NCI-H82 treated with DMSO at 0.1 percent for 48 hours (cell line): ENCODE measurements at regions not wholly inside any gene's neighbourhood (a gene's known extent, or its start where the extent isn't known, plus 50 kb on each side); places are given as distances from the start of the nearest gene placed in this dataset.

ENCODE experiments used
- DNase-seq: peaks from one replicate; lab custom pipeline; 2025; ENCODE audit not compliant: unreplicated experiment; lab: John Stamatoyannopoulos, UW

DNA sequence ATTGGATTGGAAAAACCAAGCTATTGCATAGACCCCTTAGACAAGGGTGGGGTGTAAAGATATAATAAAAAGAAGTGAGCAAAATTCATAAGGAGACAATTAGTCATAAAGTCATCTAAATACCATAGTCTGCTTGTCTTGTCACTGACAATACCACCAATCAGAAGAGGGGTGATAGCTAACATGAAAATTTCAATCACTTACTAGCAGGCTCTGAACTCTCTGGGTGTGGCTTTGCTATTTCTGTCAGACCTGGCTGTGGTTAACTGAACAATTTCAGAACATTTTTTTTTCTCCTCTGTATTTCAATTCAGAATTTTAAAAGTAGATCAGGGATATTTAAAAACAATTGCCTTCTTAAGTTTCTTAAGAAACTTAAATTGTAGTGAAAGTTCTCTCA lies 158.5 kb upstream of the PRMT6 start:
- no peak for DNase-seq

DNA sequence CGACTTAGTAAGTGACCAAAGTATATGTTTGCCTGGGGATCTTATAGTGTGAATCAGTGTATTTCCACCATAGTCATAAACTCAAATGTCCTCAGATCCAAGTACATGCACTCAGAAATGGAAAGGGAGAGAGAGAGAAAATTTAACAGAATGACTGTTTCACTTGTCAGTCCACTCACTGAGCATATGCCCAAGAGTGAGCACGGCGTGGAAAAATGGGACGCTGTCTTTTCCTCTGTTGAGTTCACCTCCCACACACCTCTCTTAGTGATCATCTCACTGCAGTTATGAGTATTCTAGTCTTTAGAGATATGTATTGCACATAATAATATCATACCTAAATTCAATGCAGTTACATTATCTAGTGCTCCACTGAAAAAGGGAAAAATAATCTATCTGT lies 156.8 kb upstream of the PRMT6 start:
- DNase-seq = no peak

DNA sequence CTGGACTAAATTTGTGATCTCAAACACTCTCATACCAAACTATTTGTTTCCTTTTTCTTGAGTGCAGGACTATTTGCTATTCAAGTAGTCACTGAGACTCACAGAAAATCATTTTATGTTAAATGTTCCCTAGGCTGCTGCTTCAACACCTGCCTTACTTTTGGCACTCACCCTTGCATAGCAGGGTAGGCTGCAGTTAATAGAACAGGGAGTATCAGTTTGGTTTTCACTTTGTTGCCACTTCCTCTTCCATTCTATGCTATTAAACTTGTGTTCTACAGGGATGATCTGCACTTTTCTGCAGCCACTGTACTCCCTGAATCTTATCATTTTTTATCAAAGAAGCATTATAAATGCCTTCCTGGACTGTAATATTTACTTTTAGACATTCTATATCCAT lies 148.7 kb upstream of the PRMT6 start:
- no peak for DNase-seq

DNA sequence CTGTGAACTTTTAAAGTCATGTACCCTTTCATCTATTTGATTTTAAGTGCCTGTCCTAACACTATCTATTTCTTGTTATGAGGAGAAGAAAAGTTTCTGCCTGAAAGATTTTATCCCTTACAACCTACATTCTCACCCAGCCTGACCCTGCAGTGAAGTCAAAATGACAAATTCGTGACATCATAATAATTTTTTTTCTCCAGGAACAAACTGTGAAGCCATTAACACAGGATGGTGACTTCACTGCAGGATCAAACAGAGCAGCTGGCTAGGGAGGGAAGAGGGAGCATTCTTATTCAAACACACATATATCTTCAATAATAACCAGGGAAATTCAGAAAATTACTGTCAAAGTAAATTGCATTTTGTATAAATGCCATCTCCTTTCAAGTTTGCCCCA lies 147.8 kb upstream of the PRMT6 start:
- no peak for DNase-seq

DNA sequence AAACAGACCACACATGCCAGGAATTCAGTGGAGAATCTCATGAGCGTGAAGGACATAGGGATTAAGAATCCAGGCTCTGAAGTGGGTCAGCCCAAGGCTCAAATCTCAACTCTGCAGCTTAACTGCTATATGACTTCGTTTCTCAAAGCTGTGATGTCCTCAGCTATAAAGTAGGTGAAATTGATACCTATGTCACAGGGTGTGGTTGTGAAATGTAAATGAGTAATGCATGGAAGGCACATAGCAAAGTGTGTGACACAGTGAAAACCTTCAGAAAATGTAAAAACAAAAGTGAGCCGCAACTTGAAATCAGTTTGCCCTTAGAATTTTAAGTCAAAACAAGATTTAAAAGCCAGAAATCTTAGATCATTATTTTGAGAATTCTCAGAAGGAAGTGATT lies 145.7 kb upstream of the PRMT6 start:
- DNase-seq = no peak

DNA sequence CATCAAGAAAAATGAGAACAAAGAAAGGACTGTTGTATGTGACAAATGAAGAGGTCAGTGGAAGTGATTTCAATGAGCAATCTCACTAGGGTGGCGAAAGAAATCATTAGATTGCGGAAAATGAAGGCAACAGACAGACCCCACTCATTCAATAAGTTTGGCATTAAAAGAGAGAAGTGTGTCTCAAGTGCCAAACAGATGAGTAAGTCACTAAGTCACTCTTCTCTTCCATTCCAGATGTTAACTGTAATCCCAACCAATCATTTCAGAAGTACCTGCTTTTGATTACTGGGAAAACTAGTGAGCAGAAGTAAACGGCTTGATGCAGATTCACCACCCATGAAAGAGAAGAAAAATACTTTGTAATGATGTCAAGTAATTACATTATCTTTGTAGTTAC lies 144.3 kb upstream of the PRMT6 start:
- DNase-seq = no peak

DNA sequence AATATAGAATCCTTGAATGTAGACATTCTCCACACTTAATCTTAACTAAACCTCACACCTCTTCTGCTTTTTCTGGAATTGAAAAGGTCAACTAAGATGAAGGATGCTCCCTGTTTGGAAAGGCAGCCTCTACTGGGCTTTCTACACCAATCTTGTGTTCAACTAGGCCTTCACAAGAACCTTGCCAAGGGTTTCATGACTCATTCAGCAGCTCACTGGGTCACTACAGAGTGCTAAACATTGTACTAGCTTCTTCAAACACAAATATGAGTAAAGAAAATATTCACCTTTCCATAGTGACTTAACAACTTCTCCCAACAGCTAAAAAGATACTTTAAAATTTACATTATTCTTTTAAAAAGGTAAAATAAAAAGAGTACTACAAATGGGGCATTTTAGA lies 135.3 kb upstream of the PRMT6 start:
- no peak for DNase-seq

DNA sequence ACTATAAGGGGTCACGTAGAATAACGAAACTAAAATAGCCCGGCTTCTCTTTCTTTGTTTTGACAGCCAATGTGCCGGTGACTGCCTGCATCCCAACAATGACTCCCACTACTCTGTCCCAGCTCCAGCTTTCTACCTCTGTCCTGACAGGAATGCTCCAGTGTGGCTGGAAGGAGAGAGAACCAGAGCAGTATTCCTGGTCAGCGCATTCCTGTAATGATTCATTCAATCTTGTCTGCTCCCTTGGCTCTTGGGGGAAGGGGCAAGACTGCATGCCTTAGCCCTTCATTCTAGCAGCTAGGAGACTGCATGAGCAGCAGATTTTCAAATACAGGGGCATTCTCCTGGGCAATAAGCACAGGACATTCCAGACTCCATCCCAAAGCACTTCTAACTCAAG lies 132.1 kb upstream of the PRMT6 start:
- DNase-seq = no peak

DNA sequence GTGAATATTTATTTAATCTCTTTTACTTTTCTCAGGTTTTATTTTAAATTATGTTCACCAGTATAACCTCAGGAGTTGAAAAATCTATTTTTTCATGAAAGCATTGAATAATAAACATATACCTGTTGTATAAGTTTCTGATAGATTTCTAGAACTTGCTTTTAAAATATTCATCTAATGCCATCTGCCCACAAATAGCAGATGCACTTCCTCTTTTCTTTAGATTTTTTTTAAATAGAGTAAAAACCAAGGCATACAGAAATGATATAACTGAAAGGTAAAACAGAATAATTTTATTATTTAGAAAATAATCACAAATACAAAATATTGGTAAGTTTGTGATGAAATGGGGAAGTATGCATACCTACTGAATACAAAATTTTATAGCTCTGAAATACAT lies 130.7 kb upstream of the PRMT6 start:
- DNase-seq = no peak

DNA sequence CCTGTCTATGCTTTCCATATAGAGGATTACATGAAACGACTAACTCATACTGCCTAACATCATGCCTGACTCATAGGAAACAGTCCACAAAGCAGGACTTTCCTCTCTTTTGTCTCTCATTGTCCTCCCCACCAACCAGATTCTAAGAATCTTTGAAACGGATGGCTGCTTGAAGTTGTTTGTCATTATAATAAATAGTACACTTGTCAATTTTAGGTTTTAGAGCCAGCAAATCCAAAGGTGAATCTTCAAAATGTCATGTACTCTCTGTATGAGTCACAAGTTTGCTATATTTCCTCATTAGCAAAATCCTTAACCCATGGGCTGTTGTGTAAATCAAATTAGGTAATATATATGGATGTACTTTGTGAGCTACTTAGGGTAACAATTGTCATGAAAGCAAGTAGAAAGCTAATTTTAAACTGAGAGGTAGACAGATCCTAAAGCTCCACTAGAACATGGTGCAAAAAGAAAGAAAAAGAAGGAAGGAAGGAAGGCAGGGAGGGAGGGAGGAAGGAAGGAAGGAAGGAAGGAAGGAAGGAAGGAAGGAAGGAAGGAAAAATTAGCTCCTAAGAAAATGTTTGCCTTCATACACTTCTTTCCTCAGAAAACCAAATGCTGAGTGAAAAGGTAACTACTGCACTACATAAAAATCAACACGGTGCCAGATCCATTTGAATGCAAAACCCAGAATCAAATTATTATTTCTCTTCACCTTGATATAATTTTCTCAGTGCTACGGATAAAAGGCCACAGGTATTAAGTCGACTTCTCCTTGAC lies 129.5 kb upstream of the PRMT6 start:
- no peak for DNase-seq

DNA sequence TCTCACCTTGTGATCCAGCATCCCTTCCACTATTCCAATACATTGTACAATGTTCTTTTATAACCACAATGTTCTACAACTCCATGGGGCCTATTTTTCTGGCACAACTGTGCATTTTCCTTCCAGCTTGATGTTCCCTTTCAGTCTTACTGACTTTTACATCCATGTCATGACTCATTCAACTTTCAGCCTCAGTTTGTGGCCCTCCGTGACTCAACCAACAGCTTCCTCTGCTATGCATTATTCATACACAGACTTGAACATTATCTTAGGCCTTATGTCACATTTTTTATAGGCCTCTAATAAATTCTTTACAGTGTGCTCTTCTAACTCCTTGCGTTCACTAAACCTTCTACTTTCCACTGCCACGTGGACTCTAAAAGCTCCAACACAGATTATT lies 119.4 kb upstream of the PRMT6 start:
- no peak for DNase-seq

DNA sequence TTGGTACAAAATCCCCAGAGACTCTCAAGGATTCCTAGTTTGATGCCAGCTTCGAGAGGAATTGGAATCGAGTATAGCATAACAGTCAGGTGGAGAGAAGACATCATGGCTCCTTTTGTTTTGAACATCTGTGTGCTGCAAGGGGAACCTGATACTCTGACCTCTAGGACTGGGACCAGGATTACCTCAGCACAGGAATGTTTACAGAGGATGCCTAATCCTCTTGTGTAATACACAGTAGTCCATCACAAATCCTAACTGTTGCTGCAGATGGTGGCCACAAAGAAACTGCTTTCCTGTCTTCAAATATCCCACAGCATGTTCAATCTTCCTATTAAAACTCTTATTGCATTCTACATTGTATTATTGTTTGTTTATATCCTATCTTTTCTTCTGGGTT lies 111.8 kb upstream of the PRMT6 start:
- DNase-seq = peak; percentile 91

DNA sequence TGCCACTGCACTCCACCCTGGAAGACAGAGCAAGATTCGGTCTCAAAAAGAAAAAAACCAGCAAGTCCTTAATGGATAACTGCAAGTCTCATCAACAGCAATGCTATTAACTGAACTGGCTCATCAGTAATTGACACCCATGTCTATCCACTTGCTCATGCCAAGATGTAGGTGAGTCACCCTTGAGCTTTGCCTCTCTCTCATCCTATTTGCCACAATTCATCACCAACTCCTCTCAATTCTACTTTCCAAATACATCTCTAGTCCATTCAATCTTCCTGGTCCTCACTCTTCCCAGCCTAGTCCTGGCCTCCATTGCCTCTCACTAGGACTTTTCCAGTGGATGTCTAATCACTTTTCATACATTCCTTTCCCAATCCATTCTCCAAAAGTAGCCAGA lies 103.7 kb upstream of the PRMT6 start:
- no peak for DNase-seq

DNA sequence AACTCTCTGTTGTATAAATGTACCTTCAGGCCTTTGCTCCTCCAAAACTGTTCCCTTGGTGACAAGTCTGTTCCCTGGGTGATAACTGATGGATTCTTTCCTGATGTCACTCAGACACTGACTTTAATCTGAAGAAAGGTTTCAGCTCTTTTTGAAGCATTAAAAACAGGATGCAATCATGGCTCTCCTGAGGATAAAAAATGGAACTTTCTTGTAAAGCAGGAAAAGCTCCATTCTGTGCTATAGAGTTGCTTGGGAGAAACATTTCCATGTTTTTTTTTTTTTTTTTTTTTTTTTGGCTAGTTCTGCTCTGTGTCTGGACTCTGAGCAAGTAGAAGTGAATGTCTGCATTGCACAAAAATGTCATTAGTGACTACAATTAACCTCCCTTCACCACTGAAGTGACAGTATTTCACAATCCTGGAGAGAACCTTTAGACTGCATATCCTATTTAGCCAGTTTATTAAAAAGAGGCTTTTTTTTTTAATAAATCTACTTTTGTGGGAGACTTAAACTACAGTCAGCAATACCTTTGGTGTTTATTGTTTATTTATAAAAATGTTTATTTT lies 101.7 kb upstream of the PRMT6 start:
- no peak for DNase-seq

DNA sequence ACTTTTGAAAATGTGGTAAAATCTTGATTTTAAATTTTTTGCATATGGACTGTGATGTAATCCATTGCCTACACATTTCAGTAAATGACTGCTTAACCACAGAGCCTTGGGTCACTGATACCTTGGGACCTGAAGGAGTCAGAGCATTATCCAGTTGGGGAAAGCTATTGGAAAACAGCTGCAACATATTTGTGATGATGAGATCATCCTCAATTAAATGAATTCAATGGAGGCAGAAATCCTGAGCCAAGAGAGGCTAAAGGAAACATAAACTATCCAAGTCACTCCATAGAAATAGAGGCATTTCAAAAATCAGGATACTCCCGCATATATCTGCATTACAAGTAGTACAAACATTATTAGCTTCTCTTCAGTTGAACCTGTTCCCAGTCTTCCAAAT lies 99.8 kb upstream of the PRMT6 start:
- no peak for DNase-seq

DNA sequence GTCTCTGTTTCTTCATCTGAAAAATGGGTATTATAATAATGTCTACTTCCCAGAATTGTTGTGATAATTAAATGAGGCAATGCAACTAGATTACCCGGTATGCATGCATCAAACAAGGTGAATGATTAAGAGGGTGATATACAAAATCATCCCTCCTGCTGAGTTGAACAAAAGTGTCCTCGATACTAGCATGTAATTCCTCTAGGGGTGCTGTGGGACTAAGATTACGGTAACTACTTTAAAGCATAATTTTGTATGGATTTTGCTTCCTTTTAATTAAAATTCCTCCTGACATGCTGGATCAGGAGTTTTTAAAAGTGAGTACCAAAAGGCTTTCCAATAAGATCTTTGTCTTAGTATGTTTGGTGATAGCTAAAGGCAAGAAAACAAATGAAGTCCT lies 98.7 kb upstream of the PRMT6 start:
- DNase-seq = no peak

DNA sequence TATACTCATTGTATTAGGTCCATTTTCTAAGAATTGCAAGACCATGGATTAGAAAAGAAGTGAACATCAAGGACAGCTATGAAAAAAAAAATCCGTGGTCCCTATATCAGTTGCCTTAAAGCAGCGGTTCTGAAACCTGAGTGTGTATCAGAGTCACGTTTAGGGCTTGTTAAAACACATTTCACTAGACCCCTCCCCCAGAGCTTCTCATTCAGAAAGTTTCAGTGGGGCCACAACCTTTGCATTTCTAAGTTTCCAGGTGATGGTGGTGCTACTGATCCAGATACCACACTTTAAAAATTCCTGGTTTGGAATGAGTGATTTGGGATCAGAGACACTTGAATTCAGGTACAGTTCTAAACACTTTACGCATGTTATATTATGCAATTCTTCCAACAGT lies 96.1 kb upstream of the PRMT6 start:
- no peak for DNase-seq

DNA sequence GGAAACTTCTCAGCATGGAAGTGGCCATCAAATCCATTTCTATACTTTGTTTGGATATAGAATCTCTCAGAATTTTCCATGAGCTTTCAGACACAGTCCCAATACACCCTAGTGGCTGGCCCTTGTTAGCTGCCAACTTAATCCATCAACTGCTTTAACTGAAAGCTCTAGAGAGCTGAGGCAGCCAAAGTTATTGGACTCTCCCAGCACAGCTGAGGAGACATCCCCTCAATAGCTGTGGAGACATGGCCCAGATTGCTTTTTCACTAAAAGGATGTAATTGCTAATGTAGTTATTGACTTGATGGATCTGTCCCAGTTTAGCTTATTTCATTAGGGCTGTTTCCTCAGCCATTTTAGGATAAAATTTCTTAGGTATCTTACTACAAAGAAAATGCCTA lies 94.8 kb upstream of the PRMT6 start:
- DNase-seq = no peak

DNA sequence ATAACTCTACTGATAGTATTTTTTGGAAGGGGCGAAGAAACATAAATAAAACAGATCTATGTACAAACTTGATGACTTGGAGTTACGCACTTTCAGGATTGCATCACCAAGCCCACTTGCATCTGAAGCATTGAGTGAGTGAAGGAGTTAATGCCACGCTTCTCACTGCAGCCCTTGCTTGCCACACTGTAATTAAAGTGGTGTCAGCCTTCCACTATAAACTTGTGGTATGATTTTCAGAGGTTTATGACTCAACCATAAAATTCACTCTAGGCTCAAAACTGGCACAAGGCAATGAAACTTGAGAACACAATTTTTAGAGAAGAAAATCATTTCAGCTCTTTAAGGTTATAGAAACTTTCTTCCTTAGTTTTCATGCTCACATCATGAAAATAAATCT lies 93.9 kb upstream of the PRMT6 start:
- DNase-seq = no peak

DNA sequence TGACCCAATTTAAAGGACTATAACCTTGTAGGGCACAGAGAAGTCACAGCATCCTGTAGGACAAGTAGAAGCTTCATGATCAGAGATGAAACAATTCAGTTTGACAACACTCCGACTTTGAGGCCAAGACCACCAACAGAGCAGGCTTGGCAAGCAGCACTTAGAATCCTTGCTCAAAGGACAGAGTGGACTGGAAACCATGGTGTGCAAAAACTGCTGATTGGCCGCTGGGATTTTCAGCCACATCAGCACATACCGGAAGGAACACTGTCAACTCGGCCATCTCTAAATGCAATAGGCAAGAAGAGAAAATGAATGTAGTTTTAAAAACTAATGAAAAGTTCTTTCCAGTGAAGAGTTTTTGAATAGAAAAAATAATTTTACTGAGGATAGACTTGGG lies 92.0 kb upstream of the PRMT6 start:
- no peak for DNase-seq

DNA sequence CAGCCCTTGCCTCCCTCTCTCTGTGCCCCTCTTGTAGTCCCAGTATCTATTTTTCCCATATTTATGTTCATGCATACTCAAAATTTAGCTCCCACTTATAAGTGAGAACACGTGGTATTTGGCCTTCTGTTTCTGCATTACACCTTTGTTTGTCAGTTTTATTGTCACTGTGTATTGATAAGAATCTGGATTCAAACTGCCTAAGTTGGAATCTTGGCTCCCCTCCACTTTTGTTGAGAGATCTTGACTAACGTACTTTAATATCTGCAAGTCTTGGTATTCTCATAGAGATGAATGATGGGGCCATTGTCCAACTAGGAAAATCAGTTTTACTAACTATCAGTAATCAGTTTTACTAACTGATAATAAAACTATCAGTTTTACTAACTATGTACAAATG lies 87.8 kb upstream of the PRMT6 start:
- no peak for DNase-seq

DNA sequence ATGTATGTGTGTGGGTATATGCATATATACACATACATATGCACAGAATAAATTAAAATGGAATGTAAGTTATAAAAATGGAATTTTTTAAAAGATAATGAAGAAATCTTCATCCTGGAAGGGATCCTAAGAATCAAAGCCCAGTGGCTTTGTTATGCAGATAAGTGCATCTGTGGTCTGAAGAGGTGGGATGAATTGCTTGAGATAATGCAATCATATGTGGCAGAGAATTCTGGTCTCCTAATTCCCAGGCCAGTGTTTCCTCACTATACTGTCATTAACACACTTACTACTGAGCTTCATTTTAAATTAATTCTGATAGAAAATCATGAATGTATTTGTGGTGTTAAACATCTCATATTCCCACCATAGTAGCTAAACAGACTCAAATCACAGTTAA lies 86.7 kb upstream of the PRMT6 start:
- no peak for DNase-seq

DNA sequence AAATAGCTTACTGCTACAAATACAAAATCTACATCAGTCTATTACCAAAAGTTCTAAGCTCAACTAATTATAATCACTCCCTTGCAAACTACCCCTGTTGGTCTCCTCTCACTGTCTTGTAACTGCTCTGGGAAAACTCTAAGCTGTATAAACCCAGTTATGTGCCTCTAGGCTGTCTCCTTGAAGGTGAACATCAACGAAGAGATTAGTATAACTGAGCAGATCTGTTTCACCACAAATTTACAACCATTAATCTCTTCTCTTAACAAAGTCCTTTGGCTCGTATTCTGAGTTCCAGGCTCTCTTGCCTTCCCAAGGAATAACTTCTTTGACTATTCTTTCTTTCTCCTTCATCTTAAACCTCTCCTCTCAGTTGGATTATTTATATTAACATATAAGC lies 84.4 kb upstream of the PRMT6 start:
- DNase-seq = no peak
